ENCODE measurements at regions not wholly inside any gene's neighbourhood (a gene's known extent, or its start where the extent isn't known, plus 50 kb on each side); places are given as distances from the start of the nearest gene placed in this dataset.
"Not testable (repeated sequence)": the region's sequence is repeated elsewhere in the genome, so short reads cannot be mapped to it uniquely, and the experiment has no call there.

- Mint-ChIP-seq H3K9me3 (ENCODE audit: low read depth) (no peaks in the 10 kb centered on the region), H3K4me1 (no peaks in the 10 kb centered on the region), H3K36me3 (ENCODE audit: low read depth) (no peaks in the 10 kb centered on the region), H3K4me3 (no peak overlapping the region), H3K27me3 (no peaks in the 10 kb centered on the region), H3K27ac (no peak overlapping the region)
- intact Hi-C loops (cut with DNase I, micrococcal nuclease): no loop called here
- POLR2A ChIA-PET: no interaction called here
- CTCF ChIA-PET: interaction anchor here (0.6 kb wide), 1 partner anchor 575 kb away, joined by 4 read pairs; no protein-coding TSS in a partner anchor
- no peak for DNase-seq
- ATAC-seq: no peak
Observed at GRCh38 chr12:84134797-84135366, 777.7 kb downstream of the SLC6A15 start.

DNA sequence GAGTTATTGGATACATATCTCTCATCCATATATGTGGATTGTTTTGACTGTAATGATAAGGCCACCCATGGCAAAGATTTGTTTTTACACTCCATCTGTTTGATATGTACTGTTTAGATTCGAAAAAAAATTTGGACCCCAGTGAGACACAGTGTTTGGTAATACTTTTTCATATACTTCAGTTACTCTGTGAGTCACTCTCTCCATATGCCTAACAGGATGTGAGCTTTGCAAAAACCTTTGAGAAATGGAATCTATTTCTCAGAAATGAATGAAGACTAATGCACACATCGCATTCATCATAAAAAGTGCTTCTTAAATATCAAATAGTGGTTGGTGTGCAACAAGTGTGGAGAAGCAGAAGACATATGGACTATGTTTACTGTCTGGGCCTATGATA is 781.5 kb downstream of the SLC6A15 start:
- ChIA-PET POLR2A (no interaction called here), CTCF (no interaction called here)
- peak; percentile 12 for ATAC-seq
- no peak for DNase-seq
- no peaks in the 10 kb centered on the region for H3K9me3 Mint-ChIP-seq (ENCODE audit: low read depth)
- intact Hi-C loops (cut with DNase I, micrococcal nuclease): no loop called here
- no peaks in the 10 kb centered on the region for H3K4me1 Mint-ChIP-seq
- H3K4me3 Mint-ChIP-seq: no peak overlapping the region
- no peaks in the 10 kb centered on the region for H3K27me3 Mint-ChIP-seq
- H3K27ac Mint-ChIP-seq: no peak overlapping the region
- no peaks in the 10 kb centered on the region for H3K36me3 Mint-ChIP-seq (ENCODE audit: low read depth)

DNA sequence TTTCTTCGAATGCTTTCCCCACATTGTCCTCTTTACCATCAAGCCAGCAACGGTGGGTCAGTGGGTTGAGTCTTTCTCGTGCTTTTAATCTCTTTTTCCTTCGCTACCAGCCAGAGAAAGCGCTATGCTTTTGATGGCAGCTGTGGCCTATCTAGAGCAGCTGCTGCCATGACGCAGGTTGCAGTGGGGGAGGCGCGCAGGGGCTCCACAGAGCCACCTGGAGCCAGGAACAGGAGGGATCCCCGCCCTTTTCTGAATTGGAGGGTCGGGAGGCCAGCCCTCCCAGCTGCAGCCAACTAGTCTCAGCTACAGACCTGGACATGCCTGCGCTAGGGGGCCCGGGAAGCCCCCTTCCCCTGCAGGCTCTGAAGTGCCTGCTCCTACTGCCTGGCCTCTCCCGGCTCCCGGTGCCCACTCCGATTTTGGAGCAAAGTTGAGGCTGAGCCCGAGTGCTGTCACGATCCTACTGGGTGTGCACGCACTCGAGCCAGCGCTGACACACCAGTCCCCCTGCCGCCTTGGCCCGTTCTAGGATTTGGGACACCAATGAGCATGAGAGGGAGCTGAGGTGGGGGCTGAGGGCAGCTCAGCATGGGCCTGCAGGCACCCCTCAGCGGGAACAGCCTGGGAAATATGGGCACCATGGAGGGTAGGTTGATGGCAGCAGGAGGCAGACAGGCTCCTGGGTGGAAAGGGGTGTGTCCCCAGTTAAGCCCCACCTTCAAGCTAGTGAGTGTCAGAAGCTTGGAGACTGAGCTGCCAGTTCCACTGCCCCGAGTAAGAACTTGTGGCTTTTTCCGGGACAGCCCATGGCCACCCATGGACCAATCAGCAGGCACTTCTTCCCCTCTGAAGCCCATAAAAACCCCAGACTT is 784.2 kb downstream of the SLC6A15 start:
- ATAC-seq: no peak
- no peaks in the 10 kb centered on the region for H3K9me3 Mint-ChIP-seq (ENCODE audit: low read depth)
- no peak for DNase-seq
- POLR2A ChIA-PET: no interaction called here
- H3K36me3 Mint-ChIP-seq (ENCODE audit: low read depth): no peaks in the 10 kb centered on the region
- no peak overlapping the region for H3K27ac Mint-ChIP-seq
- no peak overlapping the region for H3K4me3 Mint-ChIP-seq
- intact Hi-C loops (cut with DNase I, micrococcal nuclease): no loop called here
- CTCF ChIA-PET: no interaction called here
- H3K4me1 Mint-ChIP-seq: no peaks in the 10 kb centered on the region
- H3K27me3 Mint-ChIP-seq: no peaks in the 10 kb centered on the region

DNA sequence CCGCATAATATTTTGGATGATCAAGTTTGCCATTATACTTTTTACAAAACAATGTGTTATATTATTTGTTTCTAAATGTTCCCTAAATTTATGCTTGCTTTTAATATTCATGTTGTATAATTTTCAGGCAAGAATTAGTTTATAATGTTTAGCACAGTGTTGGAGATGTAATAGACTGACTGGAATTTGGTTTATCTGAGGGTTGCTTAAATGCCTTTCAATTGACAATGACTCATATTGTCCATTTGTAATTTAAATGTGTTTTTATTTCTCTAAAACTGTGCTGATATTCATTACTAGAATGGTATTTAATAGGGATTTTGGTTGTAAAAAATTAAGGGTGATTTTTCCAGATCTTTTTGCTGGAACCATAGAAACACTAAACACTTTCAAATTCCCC is 788.4 kb downstream of the SLC6A15 start:
- H3K4me3 Mint-ChIP-seq: no peak overlapping the region
- no peaks in the 10 kb centered on the region for H3K27me3 Mint-ChIP-seq
- H3K27ac Mint-ChIP-seq: no peak overlapping the region
- peaks cover 9% of the 10 kb centered on the region for H3K9me3 Mint-ChIP-seq (ENCODE audit: low read depth)
- no peaks in the 10 kb centered on the region for H3K36me3 Mint-ChIP-seq (ENCODE audit: low read depth)
- ChIA-PET CTCF (no interaction called here), POLR2A (no interaction called here)
- no peak for DNase-seq
- intact Hi-C loops (cut with DNase I, micrococcal nuclease): no loop called here
- no peaks in the 10 kb centered on the region for H3K4me1 Mint-ChIP-seq
- ATAC-seq: no peak

DNA sequence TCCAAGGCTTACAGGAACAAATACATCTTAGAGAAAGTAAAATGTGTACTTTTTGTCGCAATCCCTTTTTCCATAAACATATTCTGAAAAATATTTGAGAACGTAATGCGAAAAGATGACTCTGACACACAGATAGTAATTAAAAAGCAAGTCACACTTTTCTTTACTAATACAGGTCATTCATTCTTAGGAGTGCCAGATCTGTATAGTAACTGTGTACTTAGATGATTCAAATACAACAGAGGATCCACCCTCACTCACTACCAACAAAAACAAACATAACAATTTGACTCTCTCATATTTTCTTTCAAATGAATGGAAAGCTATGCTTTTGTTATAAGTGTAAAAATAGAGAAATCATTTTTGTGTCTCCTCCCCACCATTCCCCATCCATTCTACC is 795.4 kb downstream of the SLC6A15 start:
- H3K4me3 Mint-ChIP-seq: no peak overlapping the region
- DNase-seq (no peak), ATAC-seq (no peak)
- POLR2A ChIA-PET: no interaction called here
- CTCF ChIA-PET: no interaction called here
- H3K36me3 Mint-ChIP-seq (ENCODE audit: low read depth): no peaks in the 10 kb centered on the region
- intact Hi-C loops (cut with DNase I, micrococcal nuclease): no loop called here
- H3K27ac Mint-ChIP-seq: no peak overlapping the region
- H3K4me1 Mint-ChIP-seq: no peaks in the 10 kb centered on the region
- peaks cover 13% of the 10 kb centered on the region for H3K9me3 Mint-ChIP-seq (ENCODE audit: low read depth)
- H3K27me3 Mint-ChIP-seq: no peaks in the 10 kb centered on the region

DNA sequence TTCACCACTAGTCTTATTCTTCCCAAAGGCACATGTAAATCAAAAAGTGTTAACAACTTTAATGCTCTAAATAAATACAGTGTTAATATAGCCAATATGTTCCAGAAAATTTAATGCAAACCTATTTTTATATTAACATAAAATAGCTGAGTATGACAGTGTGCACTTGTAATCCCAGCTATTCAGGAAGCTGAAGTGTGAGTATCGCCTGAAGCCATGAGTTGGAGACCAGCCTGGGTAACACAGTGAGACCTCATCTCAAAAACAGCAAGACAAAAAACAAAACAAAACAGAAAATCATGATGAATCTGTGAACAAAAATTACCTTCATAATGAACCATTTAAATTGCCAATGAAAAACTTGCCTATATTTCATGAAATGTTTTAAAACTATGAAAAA is 798.9 kb downstream of the SLC6A15 start:
- ChIA-PET POLR2A (no interaction called here), CTCF (no interaction called here)
- no peak overlapping the region for H3K27ac Mint-ChIP-seq
- H3K36me3 Mint-ChIP-seq (ENCODE audit: low read depth): no peaks in the 10 kb centered on the region
- DNase-seq (no peak), ATAC-seq (no peak)
- peaks cover 12% of the 10 kb centered on the region for H3K9me3 Mint-ChIP-seq (ENCODE audit: low read depth)
- no peak overlapping the region for H3K4me3 Mint-ChIP-seq
- no peaks in the 10 kb centered on the region for H3K4me1 Mint-ChIP-seq
- intact Hi-C loops (cut with DNase I, micrococcal nuclease): no loop called here
- no peaks in the 10 kb centered on the region for H3K27me3 Mint-ChIP-seq

DNA sequence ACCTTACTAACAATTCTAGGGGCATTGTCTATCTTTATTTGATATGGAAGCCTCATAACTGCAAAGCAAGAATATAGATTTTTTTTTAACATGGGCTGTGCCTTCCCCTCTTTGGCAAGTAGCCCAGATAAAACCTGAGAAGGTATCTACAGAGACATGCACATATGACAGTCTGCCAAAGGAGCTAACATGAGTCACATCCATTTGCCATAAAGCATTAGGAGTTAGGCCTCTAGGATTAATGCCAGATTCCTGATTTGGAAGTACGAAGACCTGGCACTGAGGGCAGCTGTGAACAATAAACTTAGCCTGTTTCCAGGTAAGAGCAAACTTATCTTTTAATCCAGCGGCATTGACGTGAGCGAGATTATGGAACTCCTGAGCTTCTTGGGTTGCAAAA is 808.7 kb downstream of the SLC6A15 start:
- H3K36me3 Mint-ChIP-seq (ENCODE audit: low read depth); H3K27ac Mint-ChIP-seq; CTCF ChIA-PET; POLR2A ChIA-PET; ATAC-seq; intact Hi-C loops (cut with DNase I, micrococcal nuclease); H3K4me1 Mint-ChIP-seq; DNase-seq; H3K27me3 Mint-ChIP-seq; H3K4me3 Mint-ChIP-seq: not testable (repeated sequence)
- H3K9me3 Mint-ChIP-seq (ENCODE audit: low read depth): peaks cover 50% of the 10 kb centered on the region

- H3K27me3 Mint-ChIP-seq; POLR2A ChIA-PET; H3K4me1 Mint-ChIP-seq; H3K27ac Mint-ChIP-seq; CTCF ChIA-PET; intact Hi-C loops (cut with DNase I, micrococcal nuclease); H3K36me3 Mint-ChIP-seq (ENCODE audit: low read depth); DNase-seq; H3K4me3 Mint-ChIP-seq; ATAC-seq: not testable (repeated sequence)
- peaks cover 46% of the 10 kb centered on the region for H3K9me3 Mint-ChIP-seq (ENCODE audit: low read depth)
Observed at GRCh38 chr12:84101963-84102362, 810.6 kb downstream of the SLC6A15 start.

GRCh38 chr12:84099591-84099990 is 813.0 kb downstream of the SLC6A15 start:
- H3K4me3 Mint-ChIP-seq; CTCF ChIA-PET; H3K4me1 Mint-ChIP-seq; POLR2A ChIA-PET; H3K27ac Mint-ChIP-seq; ATAC-seq; intact Hi-C loops (cut with DNase I, micrococcal nuclease); H3K36me3 Mint-ChIP-seq (ENCODE audit: low read depth); DNase-seq; H3K27me3 Mint-ChIP-seq: not testable (repeated sequence)
- H3K9me3 Mint-ChIP-seq (ENCODE audit: low read depth): peaks cover 44% of the 10 kb centered on the region

- peaks cover 4% of the 10 kb centered on the region for H3K9me3 Mint-ChIP-seq (ENCODE audit: low read depth)
- intact Hi-C loops (cut with DNase I, micrococcal nuclease): no loop called here
- H3K4me1 Mint-ChIP-seq: no peaks in the 10 kb centered on the region
- H3K27ac Mint-ChIP-seq: no peak overlapping the region
- POLR2A ChIA-PET: no interaction called here
- no peaks in the 10 kb centered on the region for H3K27me3 Mint-ChIP-seq
- DNase-seq: no peak
- CTCF ChIA-PET: no interaction called here
- H3K4me3 Mint-ChIP-seq: no peak overlapping the region
- no peak for ATAC-seq
- no peaks in the 10 kb centered on the region for H3K36me3 Mint-ChIP-seq (ENCODE audit: low read depth)
Observed at GRCh38 chr12:84091651-84092050, 820.9 kb downstream of the SLC6A15 start.

GRCh38 chr12:84089356-84089755 is 823.2 kb downstream of the SLC6A15 start:
- CTCF ChIA-PET: no interaction called here
- H3K4me3 Mint-ChIP-seq: no peak overlapping the region
- intact Hi-C loops (cut with DNase I, micrococcal nuclease): no loop called here
- no peaks in the 10 kb centered on the region for H3K36me3 Mint-ChIP-seq (ENCODE audit: low read depth)
- H3K4me1 Mint-ChIP-seq: no peaks in the 10 kb centered on the region
- ATAC-seq (no peak), DNase-seq (no peak)
- POLR2A ChIA-PET: no interaction called here
- no peaks in the 10 kb centered on the region for H3K27me3 Mint-ChIP-seq
- H3K27ac Mint-ChIP-seq: no peak overlapping the region
- H3K9me3 Mint-ChIP-seq (ENCODE audit: low read depth): peaks cover 6% of the 10 kb centered on the region

GRCh38 chr12:84085046-84085445 is 827.6 kb downstream of the SLC6A15 start:
- peaks cover 2% of the 10 kb centered on the region for H3K9me3 Mint-ChIP-seq (ENCODE audit: low read depth)
- DNase-seq (no peak), ATAC-seq (no peak)
- no peaks in the 10 kb centered on the region for H3K36me3 Mint-ChIP-seq (ENCODE audit: low read depth)
- no peak overlapping the region for H3K4me3 Mint-ChIP-seq
- CTCF ChIA-PET: no interaction called here
- no peak overlapping the region for H3K27ac Mint-ChIP-seq
- POLR2A ChIA-PET: no interaction called here
- no peaks in the 10 kb centered on the region for H3K27me3 Mint-ChIP-seq
- H3K4me1 Mint-ChIP-seq: no peaks in the 10 kb centered on the region
- intact Hi-C loops (cut with DNase I, micrococcal nuclease): no loop called here

Measured in activated CD4-positive, alpha-beta T cell treated with anti-CD3 and anti-CD28 coated beads for 36 hours (primary cell).